GM12891 (cell line): ENCODE measurements at regions not wholly inside any gene's neighbourhood (a gene's known extent, or its start where the extent isn't known, plus 50 kb on each side); places are given as distances from the start of the nearest gene placed in this dataset.

ENCODE experiments used
- PAX5 ChIP-seq: IDR thresholded peaks from 2 replicates; pipeline ENCODE4 v1.6.1; 2011; ENCODE audit warnings: low read length, moderate library complexity, mild to moderate bottlenecking; ENCODE audit not compliant: insufficient read depth, severe bottlenecking
- POLR2A ChIP-seq: IDR thresholded peaks from 2 replicates; pipeline ENCODE4 v1.6.1; 2011; ENCODE audit warnings: low read depth, low read length, control low read depth
- POLR2AphosphoS5 ChIP-seq: IDR thresholded peaks from 2 replicates; pipeline ENCODE4 v1.6.1; 2011; ENCODE audit warnings: low read depth, low read length, control low read depth

DNA sequence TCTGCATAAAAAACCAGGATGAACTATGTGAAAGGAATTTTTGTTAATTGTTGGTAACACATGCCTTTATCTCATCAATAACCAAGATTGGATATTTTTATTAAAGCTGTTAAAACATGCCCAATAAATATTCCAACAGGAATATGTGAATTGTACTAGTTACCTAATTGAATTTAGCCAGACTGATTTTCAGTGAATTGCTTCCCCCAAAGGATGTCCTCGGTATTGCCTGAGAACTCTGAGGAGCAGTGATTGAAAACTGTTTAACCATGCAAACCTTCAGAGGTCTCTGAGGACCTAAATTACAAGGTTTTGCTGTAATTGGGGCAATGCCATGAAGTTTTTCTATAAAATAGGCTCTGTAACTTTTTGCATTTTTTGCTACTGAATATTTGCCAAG lies 66.6 kb downstream of the BLTP1 start:
- TF ChIP-seq POLR2A = no peak
- no peak for TF ChIP-seq POLR2AphosphoS5
- no peak for TF ChIP-seq PAX5
